Trophoblast cell (in vitro differentiated cells and primary cell): ENCODE measurements at regions not wholly inside any gene's neighbourhood (a gene's known extent, or its start where the extent isn't known, plus 50 kb on each side); places are given as distances from the start of the nearest gene placed in this dataset.
A peak's percentile ranks its signal among the peaks of the same experiment; 100 is the strongest.

Experiments
- DNase-seq, 2 donors: peaks; one replicate each; pipeline ENCODE4 v3.0.0-alpha.2; 2016
- H2AFZ ChIP-seq: 2 replicates; pipeline ENCODE4 v1.6.1; 2013; ENCODE audit warnings: low read length, moderate library complexity, mild to moderate bottlenecking; ENCODE audit not compliant: insufficient read depth, poor library complexity
- H2AK5ac ChIP-seq: 2 replicates; pipeline ENCODE4 v1.6.1; 2013; ENCODE audit warnings: mild to moderate bottlenecking, low read length
- H2BK120ac ChIP-seq: 2 replicates; pipeline ENCODE4 v1.6.1; 2013; ENCODE audit warnings: low read length, mild to moderate bottlenecking, moderate library complexity; ENCODE audit not compliant: insufficient read depth, poor library complexity
- H2BK12ac ChIP-seq: 2 replicates; pipeline ENCODE4 v1.6.1; 2013; ENCODE audit warnings: mild to moderate bottlenecking, low read length, moderate library complexity
- H2BK5ac ChIP-seq: 2 replicates; pipeline ENCODE4 v1.6.1; 2013; ENCODE audit warnings: low read length, low read depth, moderate library complexity, mild to moderate bottlenecking; ENCODE audit not compliant: poor library complexity
- H3K14ac ChIP-seq: 2 replicates; pipeline ENCODE4 v1.6.1; 2013; ENCODE audit warnings: mild to moderate bottlenecking, low read length
- H3K18ac ChIP-seq: 2 replicates; pipeline ENCODE4 v1.6.1; 2013; ENCODE audit warnings: mild to moderate bottlenecking, low read length
- H3K23ac ChIP-seq: 2 replicates; pipeline ENCODE4 v1.6.1; 2013; ENCODE audit warnings: low read length
- H3K27ac ChIP-seq: 2 replicates; pipeline ENCODE4 v1.5.1; 2013; ENCODE audit warnings: low read depth, mild to moderate bottlenecking, inconsistent platforms, low read length, moderate library complexity
- H3K27me3 ChIP-seq: 2 replicates; pipeline ENCODE4 v1.6.1; 2013; ENCODE audit warnings: inconsistent platforms, mild to moderate bottlenecking, low read length, moderate library complexity; ENCODE audit not compliant: insufficient read depth
- H3K36me3 ChIP-seq, 2 experiments: 1 replicate in 1 of 2; 2 replicates in 1 of 2; pipeline ENCODE4 v1.6.1; 2013; ENCODE audit warnings: low read length in 2 of 2, mild to moderate bottlenecking in 2 of 2, moderate library complexity in 1 of 2; ENCODE audit not compliant: insufficient read depth in 2 of 2, control insufficient read depth in 1 of 2
- H3K4ac ChIP-seq: 2 replicates; pipeline ENCODE4 v1.6.1; 2013; ENCODE audit warnings: low read depth, mild to moderate bottlenecking, low read length, moderate library complexity
- H3K4me1 ChIP-seq, 2 experiments: 1 replicate in 1 of 2; 2 replicates in 1 of 2; pipeline ENCODE4 v1.6.1; 2013; ENCODE audit warnings: low read length in 2 of 2, mild to moderate bottlenecking in 2 of 2, moderate library complexity in 1 of 2; ENCODE audit not compliant: insufficient read depth in 2 of 2, control insufficient read depth in 1 of 2
- H3K4me2 ChIP-seq: 2 replicates; pipeline ENCODE4 v1.6.1; 2013; ENCODE audit warnings: inconsistent platforms, mild to moderate bottlenecking, low read length, moderate library complexity
- H3K4me3 ChIP-seq: 2 replicates; pipeline ENCODE4 v1.5.1; 2013; ENCODE audit warnings: mild to moderate bottlenecking, low read depth, low read length, inconsistent platforms
- H3K79me1 ChIP-seq: one replicate; pipeline ENCODE4 v1.6.1; 2013; ENCODE audit warnings: low read length
- H3K79me2 ChIP-seq: 2 replicates; pipeline ENCODE4 v1.6.1; 2013; ENCODE audit warnings: low read length, mild to moderate bottlenecking; ENCODE audit not compliant: control insufficient read depth, insufficient read depth, poor library complexity
- H3K9ac ChIP-seq: 2 replicates; pipeline ENCODE4 v1.6.1; 2013; ENCODE audit warnings: mild to moderate bottlenecking, low read length
- H3K9me3 ChIP-seq: 2 replicates; pipeline ENCODE4 v1.6.1; 2013; ENCODE audit warnings: low read depth, mild to moderate bottlenecking, control low read depth, inconsistent platforms, low read length; ENCODE audit not compliant: insufficient read depth
- H4K12ac ChIP-seq: 2 replicates; pipeline ENCODE4 v1.6.1; 2013; ENCODE audit warnings: low read depth, mild to moderate bottlenecking, low read length, moderate library complexity
- H4K8ac ChIP-seq: 2 replicates; pipeline ENCODE4 v1.6.1; 2013; ENCODE audit warnings: low read depth, mild to moderate bottlenecking, low read length, moderate library complexity
- H4K91ac ChIP-seq: one replicate; pipeline ENCODE4 v1.6.1; 2013; ENCODE audit warnings: low read depth, mild to moderate bottlenecking, low read length, moderate library complexity
- WGBS: extraction: QIAGEN DNeasy Blood & Tissue Kit; methylation state at CpG from one replicate; pipeline ENCODE4 v1.1.7; 2013; ENCODE audit warnings: missing lambda C conversion rate; ENCODE audit not compliant: insufficient read length, insufficient coverage; ENCODE audit errors: extremely low coverage; 5-methylcytosine and 5-hydroxymethylcytosine counted together

DNA sequence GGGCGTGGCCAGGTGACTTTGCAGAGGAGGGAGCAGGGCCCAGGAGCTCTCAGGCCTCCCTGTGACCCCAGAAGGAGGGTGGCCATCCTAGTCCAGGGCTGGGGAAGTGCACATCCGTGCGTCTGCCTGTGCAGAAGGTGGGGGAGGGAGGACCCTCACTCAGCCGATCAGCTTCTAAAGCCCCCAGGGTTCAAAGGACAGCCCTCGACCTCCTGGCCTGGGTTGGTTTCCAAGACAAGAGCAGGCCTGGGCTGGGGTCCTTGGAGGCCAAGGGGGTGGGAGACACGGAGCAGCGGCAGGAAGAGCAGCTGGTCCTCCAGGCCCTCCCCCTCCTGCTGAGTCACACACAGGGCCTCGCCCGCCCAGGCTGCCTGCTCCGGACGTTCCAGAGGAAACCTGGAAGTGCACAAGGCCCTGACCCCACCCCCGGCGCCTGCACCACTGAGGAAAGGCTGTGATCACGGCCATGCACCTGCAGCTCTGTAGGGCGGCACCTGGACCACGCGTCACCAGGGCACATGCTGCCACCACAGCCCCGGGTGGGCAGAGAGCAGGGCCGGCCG, 67.1 kb upstream of the ZNF469 start:
- Histone ChIP-seq H3K36me3 (no peaks in the 10 kb centered on the region), H4K8ac (peak overlapping the region; percentile 13), H3K23ac (no peak overlapping the region), H4K91ac (peak overlapping the region; percentile 29), H2AFZ (peak overlapping the region; percentile 20), H3K79me1 (peaks cover 2% of the 10 kb centered on the region), H3K9me3 (peaks cover 6% of the 10 kb centered on the region), H3K79me2 (no peaks in the 10 kb centered on the region), H2BK12ac (peak overlapping the region; percentile 28), H3K4ac (no peak overlapping the region), H3K18ac (peak overlapping the region; percentile 9), H3K27me3 (no peaks in the 10 kb centered on the region), H3K14ac (peak overlapping the region; percentile 4), H3K4me1 (peaks cover 4 to 10% of the 10 kb centered on the region in 2 experiments), H3K27ac (no peak overlapping the region), H2BK5ac (peak overlapping the region; percentile 13), H3K4me2 (peak overlapping the region; percentile 3), H3K4me3 (no peak overlapping the region), H4K12ac (no peak overlapping the region), H2AK5ac (peak overlapping the region; percentile 16), H3K9ac (no peak overlapping the region), H2BK120ac (peak overlapping the region; percentile 31)
- DNase-seq: no peak
- WGBS: no CpG with 5 or more reads among the region's 20 CpGs

GRCh38 chr16:88316151-88316550, 66.6 kb upstream of the ZNF469 start:
- no peak overlapping the region for H3K18ac ChIP-seq
- no peaks in the 10 kb centered on the region for H3K27me3 ChIP-seq
- no peak overlapping the region for H2AFZ ChIP-seq
- no CpG with 5 or more reads among the region's 17 CpGs for WGBS
- no peak overlapping the region for H3K4ac ChIP-seq
- H3K23ac ChIP-seq: no peak overlapping the region
- H3K9ac ChIP-seq: no peak overlapping the region
- H3K4me2 ChIP-seq: no peak overlapping the region
- H3K4me1 ChIP-seq: peaks cover 4 to 10% of the 10 kb centered on the region in 2 experiments
- peaks cover 2% of the 10 kb centered on the region for H3K79me1 ChIP-seq
- no peak overlapping the region for H4K8ac ChIP-seq
- H3K4me3 ChIP-seq: no peak overlapping the region
- H3K14ac ChIP-seq: no peak overlapping the region
- no peak overlapping the region for H2BK5ac ChIP-seq
- H3K9me3 ChIP-seq: peaks cover 6% of the 10 kb centered on the region
- no peaks in the 10 kb centered on the region for H3K79me2 ChIP-seq
- no peaks in the 10 kb centered on the region for H3K36me3 ChIP-seq
- H2BK120ac ChIP-seq: no peak overlapping the region
- DNase-seq: no peak
- H4K91ac ChIP-seq: no peak overlapping the region
- no peak overlapping the region for H4K12ac ChIP-seq
- no peak overlapping the region for H3K27ac ChIP-seq
- no peak overlapping the region for H2BK12ac ChIP-seq
- H2AK5ac ChIP-seq: no peak overlapping the region

GRCh38 chr16:88316941-88317612, 65.7 kb upstream of the ZNF469 start:
- no peak overlapping the region for H2BK12ac ChIP-seq
- no peak overlapping the region for H3K14ac ChIP-seq
- H3K9ac ChIP-seq: no peak overlapping the region
- peaks cover 2% of the 10 kb centered on the region for H3K79me1 ChIP-seq
- H3K27me3 ChIP-seq: no peaks in the 10 kb centered on the region
- no peak overlapping the region for H3K27ac ChIP-seq
- H3K36me3 ChIP-seq: no peaks in the 10 kb centered on the region
- H2BK120ac ChIP-seq: no peak overlapping the region
- H4K8ac ChIP-seq: no peak overlapping the region
- H3K79me2 ChIP-seq: no peaks in the 10 kb centered on the region
- peaks cover 4 to 10% of the 10 kb centered on the region in 2 experiments for H3K4me1 ChIP-seq
- WGBS: no CpG with 5 or more reads among the region's 18 CpGs
- H4K12ac ChIP-seq: no peak overlapping the region
- H4K91ac ChIP-seq: no peak overlapping the region
- no peak overlapping the region for H3K4me3 ChIP-seq
- H3K4me2 ChIP-seq: no peak overlapping the region
- no peak overlapping the region for H3K23ac ChIP-seq
- peak overlapping the region; percentile 37 for H2AK5ac ChIP-seq
- H3K4ac ChIP-seq: no peak overlapping the region
- DNase-seq: no peak
- no peak overlapping the region for H3K18ac ChIP-seq
- no peak overlapping the region for H2AFZ ChIP-seq
- H2BK5ac ChIP-seq: no peak overlapping the region
- peaks cover 4% of the 10 kb centered on the region for H3K9me3 ChIP-seq

DNA sequence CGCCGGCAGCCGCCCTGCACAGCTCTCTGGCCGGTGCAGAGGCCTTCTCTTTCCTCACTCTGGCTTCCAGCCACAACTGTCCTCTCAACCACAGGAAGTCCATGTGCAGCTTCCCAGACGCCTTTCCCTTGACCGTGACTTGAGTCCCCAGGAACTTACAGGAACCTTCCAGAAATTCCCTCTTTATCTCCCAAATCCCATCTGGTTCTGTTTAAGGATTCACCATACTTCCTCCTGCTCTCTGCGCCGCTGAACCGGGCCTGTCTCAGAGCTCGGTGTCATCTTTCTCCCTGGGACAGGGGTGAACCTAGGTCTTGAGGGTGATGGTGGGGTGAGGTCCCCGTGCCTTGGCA, 65.2 kb upstream of the ZNF469 start:
- peaks cover 4 to 10% of the 10 kb centered on the region in 2 experiments for H3K4me1 ChIP-seq
- H3K36me3 ChIP-seq: no peaks in the 10 kb centered on the region
- no peaks in the 10 kb centered on the region for H3K79me2 ChIP-seq
- H2BK120ac ChIP-seq: no peak overlapping the region
- no peak overlapping the region for H3K23ac ChIP-seq
- no peak overlapping the region for H3K4ac ChIP-seq
- peaks cover 3% of the 10 kb centered on the region for H3K9me3 ChIP-seq
- no peak overlapping the region for H2BK12ac ChIP-seq
- no peak overlapping the region for H2BK5ac ChIP-seq
- no peak overlapping the region for H4K12ac ChIP-seq
- no peak overlapping the region for H4K8ac ChIP-seq
- no peak overlapping the region for H4K91ac ChIP-seq
- no peak overlapping the region for H2AK5ac ChIP-seq
- no peaks in the 10 kb centered on the region for H3K27me3 ChIP-seq
- no peak overlapping the region for H3K27ac ChIP-seq
- no peak for DNase-seq
- H3K4me2 ChIP-seq: no peak overlapping the region
- no peak overlapping the region for H2AFZ ChIP-seq
- H3K9ac ChIP-seq: no peak overlapping the region
- WGBS: no CpG with 5 or more reads among the region's 11 CpGs
- no peak overlapping the region for H3K18ac ChIP-seq
- peaks cover 2% of the 10 kb centered on the region for H3K79me1 ChIP-seq
- no peak overlapping the region for H3K4me3 ChIP-seq
- H3K14ac ChIP-seq: no peak overlapping the region
